ENCODE measurements at regions not wholly inside any gene's neighbourhood (a gene's known extent, or its start where the extent isn't known, plus 50 kb on each side); places are given as distances from the start of the nearest gene placed in this dataset.

- POLR2A ChIA-PET = no interaction called here
- intact Hi-C loops (cut with micrococcal nuclease; ENCODE audit: unreplicated experiment) = no loop called here
- FAIRE-seq = no peak
Measured at GRCh38 chr10:57222129-57222528, 861.1 kb upstream of the ZWINT start.

More at GRCh38 chr10:57222129-57222528, 861.1 kb upstream of the ZWINT start:
- ATAC-seq (no peak), DNase-seq (ENCODE audit: low read depth, low spot score) (no peak)
- ChIA-PET SMC1A (ENCODE audit: uncharacterized antibody, unreplicated experiment) (no interaction called here), CTCF (no interaction called here), RAD21 (ENCODE audit: unreplicated experiment) (no interaction called here)
- Histone ChIP-seq H3K27ac (ENCODE audit: control insufficient read depth, insufficient read depth) (no peak overlapping the region), H3K9ac (ENCODE audit: control insufficient read depth, insufficient read depth, low read length) (no peak overlapping the region), H3K4me3 (no peak overlapping the region), H3K79me2 (ENCODE audit: control insufficient read depth, insufficient read depth, low read length) (no peaks in the 10 kb centered on the region), H2AFZ (ENCODE audit: control insufficient read depth, low read depth, low read length) (no peak overlapping the region), H3K9me3 (replicated peaks; ENCODE audit: control insufficient read depth, insufficient read depth, low read length) (no peaks in the 10 kb centered on the region), H3K4me1 (ENCODE audit: control insufficient read depth, insufficient read depth, low read length) (no peaks in the 10 kb centered on the region), H4K20me1 (ENCODE audit: control insufficient read depth, insufficient read depth) (no peaks in the 10 kb centered on the region), H3K27me3 (replicated peaks in 1 of 2; ENCODE audit: control insufficient read depth in 2 of 2, insufficient read depth in 2 of 2, low read length in 1 of 2) (no peaks in the 10 kb centered on the region), H3K4me2 (ENCODE audit: control insufficient read depth, insufficient read depth) (no peak overlapping the region), H3K36me3 (ENCODE audit: control insufficient read depth in 2 of 2, insufficient read depth in 2 of 2, low read length in 1 of 2) (no peaks in the 10 kb centered on the region)
- no TSS peak for BruUV-seq (replicated peaks)
- no peak for TF ChIP-seq USF2 (IDR thresholded peaks at IDR 0.05; ENCODE audit: borderline replicate concordance, low read depth, low read length)
- TF ChIP-seq CHD2 (IDR thresholded peaks at IDR 0.05; ENCODE audit: borderline replicate concordance, low read depth, low read length) = no peak
- no peak for TF ChIP-seq ZNF622 (IDR thresholded peaks at IDR 0.05)
- no peak for TF ChIP-seq ZZZ3 (IDR thresholded peaks at IDR 0.05; ENCODE audit: control insufficient read depth, insufficient read length, low read depth)
- no peak for TF ChIP-seq MLLT1 (IDR thresholded peaks at IDR 0.05)
- no peak for TF ChIP-seq NR2C1 (IDR thresholded peaks at IDR 0.05)
- TF ChIP-seq STAT3 (IDR thresholded peaks at IDR 0.05; ENCODE audit: low read depth, low read length) = no peak
- TF ChIP-seq ELK1 (IDR thresholded peaks at IDR 0.05; ENCODE audit: low read depth, low read length) = no peak
- no peak for TF ChIP-seq ZNF592 (IDR thresholded peaks at IDR 0.05)
- TF ChIP-seq RAD21 (IDR thresholded peaks at IDR 0.05; ENCODE audit: insufficient read depth, low read depth, low read length) = no peak
- no peak for TF ChIP-seq ATF2 (IDR thresholded peaks at IDR 0.05; ENCODE audit: low read length)
- no peak for TF ChIP-seq BMI1 (IDR thresholded peaks at IDR 0.05; ENCODE audit: borderline replicate concordance)
- TF ChIP-seq ZNF274 (IDR thresholded peaks at IDR 0.05; ENCODE audit: insufficient read depth, insufficient read length) = no peak
- WGBS (ENCODE audit: insufficient coverage, insufficient replicate concordance, low lambda C conversion rate, missing lambda C conversion rate) = 16% methylated on average over 3 of the region's 3 CpGs
- in situ Hi-C loops (cut with MboI) = no loop called here

Measured in GM12878 (cell line).